ENCODE measurements at regions not wholly inside any gene's neighbourhood (a gene's known extent, or its start where the extent isn't known, plus 50 kb on each side); places are given as distances from the start of the nearest gene placed in this dataset.
A peak's percentile ranks its signal among the peaks of the same experiment; 100 is the strongest.
"Not testable (repeated sequence)": the region's sequence is repeated elsewhere in the genome, so short reads cannot be mapped to it uniquely, and the experiment has no call there.

DNA sequence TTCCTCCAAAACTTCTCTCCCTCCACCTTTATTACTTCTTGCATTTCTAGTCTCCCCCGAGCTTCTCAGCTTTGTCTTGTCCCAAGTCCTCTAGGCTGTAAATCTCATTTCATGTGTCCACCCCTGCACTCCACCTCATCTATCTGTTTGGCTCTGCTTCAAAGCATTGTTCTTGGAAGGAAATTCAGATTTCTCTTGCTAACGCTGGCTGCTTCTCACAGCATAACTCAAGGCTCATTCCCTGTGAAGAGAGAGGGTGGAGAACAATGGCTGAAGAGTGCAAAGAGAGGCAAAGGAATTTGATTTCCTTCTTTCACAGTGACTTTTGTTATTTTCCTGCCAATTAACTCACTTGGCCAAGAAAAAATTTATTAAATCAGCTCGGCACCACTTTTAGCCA is 476.5 kb downstream of the TMEM114 start:
- no peak for DNase-seq (ENCODE audit: low read depth)

DNA sequence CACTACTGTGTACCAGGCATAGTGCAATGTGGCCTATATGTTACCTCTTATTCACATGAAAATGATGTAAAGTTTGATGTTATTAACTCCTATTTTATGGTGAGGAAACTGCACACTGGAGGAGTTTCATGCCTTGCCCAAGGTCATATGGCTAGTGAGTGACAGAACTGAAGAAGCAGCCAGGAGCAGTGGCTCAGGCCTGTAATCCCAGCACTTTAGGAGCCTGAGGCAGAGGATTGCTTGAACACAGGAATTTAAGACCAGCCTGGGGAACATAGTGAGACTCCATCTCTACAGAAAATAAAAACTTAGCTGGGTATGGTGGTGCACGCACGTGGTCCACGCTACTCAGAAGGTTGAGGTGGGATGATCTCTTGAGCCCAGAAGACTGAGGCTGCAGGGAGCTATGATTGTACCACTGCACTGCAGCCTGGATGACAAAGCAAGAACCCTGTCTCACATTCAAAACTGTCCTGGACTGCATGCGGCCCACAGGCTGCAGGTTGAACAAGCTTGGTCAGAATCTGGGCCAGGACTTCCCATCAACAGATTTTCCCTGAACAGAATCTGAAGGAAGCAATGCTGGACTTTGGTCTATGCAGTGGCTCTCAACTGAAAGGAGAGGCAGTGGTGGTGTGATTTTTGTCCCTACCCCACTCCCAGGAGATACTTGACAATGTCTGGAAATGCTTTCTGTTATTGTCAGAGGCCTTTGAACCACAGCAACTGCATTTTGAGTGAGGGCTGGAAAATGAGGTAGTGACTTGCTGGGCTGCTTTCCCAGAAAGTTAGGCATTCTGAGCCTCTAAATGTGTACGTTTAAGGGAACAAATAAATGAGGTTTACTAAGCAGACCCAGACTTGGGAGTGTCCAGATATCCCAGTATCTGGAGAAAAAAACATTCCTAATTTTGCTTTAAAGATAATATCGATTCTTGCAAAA is 479.5 kb downstream of the TMEM114 start:
- DNase-seq (ENCODE audit: low read depth): no peak

DNA sequence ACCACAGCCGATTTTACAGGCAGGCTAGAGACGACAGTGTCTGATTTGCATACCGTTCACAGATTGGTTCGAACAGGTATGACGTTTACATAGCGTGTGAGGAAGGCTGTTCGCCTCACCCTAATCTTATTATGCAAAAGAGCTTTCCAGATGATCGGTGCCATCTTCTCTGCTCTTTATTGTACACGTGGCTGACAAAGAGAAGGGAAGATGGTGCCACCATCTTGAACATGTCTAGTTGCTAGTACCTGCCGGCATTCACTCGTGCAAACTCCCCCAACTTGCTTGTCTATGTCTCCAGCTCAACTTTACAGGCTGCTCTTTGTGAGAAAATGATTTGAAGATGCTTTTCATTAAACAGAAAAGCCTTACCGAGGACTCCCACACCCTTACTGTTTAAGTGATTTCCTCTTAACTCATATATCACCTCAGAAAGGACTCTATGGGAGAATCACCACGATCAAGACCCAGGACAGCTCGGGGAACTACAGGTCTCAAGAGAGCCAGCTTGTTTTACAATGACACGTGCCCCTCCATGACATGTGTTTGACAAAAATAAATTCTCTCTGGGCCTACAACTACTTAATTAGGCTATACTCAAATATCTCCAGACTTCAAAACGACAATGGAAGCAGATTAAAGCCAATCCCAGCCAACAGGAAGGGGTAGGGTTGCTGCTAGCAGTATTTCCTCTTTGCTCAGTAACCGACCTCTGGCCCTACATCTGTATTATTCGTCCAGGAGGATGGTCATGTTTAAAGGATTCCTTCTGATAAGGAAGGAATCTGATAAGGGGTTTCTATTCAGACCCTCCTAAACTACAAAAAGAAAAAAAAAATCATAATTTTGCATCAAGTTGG is 480.6 kb downstream of the TMEM114 start:
- DNase-seq (ENCODE audit: low read depth): peak; percentile 93

DNA sequence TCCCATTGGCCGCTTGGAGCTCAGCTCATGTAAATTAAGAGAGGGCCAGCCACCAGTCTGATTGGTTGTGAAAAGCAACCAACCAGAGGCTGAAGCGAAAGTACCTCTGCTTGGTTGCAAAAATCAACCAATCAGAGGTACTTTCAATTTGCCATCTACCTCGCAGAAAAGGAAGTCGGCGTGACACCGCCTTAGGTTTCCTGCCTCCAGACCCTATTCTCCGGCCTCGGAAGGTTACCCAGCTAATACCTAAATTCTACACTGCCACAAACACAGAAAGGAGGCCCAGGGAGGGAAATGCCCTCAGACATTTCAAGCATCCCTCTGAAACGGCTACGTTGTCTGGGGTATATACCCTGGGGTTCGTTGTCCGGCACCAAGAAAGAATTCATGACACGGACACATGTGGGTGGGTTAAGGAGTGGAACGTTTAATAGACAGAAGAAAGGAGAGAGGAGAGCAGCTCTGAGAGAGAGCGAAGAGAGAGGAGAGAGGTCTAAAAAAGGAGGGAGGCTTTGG is 481.3 kb downstream of the TMEM114 start:
- peak; percentile 91 for DNase-seq (ENCODE audit: low read depth)

DNA sequence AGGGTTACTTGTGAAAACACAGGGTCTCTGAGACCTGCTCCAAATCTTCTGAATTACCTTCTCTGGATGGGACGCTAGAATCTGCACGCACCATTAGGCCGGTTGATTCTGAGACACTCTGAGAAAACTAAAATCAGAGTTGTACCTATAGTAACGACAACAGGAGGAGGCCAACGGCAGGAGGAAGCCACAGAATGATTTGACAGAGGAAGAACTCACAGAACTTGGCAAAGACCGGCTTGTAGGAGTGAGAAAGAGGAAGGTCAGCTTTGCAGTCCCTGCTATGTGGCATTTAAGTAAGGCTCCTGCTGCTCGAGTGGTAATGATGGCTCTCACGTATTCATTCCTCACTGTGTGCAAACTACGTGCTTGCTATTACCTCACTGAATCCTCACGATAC is 483.0 kb downstream of the TMEM114 start:
- no peak for DNase-seq (ENCODE audit: low read depth)

DNA sequence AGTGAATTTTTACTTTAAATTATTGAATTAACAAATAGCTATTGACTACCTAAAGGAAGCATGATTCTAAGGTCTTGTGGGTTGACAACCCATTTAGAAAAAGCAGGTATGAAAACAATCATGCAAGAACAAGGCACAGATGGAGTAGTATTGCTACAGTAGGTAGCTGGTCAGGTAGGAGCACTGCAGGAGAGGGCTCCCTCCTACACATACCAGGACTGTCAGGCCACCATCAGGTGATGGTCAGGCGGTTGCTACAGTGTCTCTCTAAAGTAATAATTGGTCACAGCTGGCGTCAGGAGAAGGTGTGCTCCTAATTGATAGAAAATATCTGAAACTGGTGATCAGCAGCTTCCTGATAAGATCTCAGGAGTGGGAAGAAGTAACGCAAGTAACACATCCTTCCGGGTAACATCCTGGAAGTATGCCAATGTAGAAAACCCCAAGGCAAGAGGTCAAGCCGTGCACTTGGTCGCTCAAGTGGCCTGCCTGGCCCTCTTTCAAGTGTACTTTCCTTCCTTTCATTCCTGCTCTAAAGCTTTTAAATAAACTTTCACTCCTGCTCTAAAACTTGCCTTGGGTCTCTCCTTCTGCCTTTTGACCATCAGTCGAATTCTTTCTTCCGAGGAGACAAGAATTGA is 486.5 kb downstream of the TMEM114 start:
- peak; percentile 31 for DNase-seq (ENCODE audit: low read depth)

DNA sequence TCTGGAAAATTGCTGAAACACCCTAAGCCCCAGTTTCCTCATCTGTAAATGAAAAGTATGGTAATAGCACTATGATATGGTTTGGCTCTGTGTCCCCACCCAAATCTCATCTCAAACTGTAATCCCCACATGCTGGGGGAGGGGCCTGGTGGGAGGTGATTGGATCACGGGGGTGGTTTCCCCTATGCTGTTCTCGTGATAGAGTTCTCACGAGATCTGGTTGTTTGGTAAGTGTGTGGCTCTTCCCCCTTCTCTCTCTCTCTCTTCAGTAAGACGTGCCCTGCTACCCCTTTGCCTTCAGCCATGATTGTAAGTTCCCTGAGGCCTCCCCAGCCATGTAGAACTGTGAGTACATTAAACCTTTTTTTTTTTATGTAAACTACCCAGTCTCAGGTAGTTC is 490.7 kb downstream of the TMEM114 start:
- DNase-seq (ENCODE audit: low read depth): no peak

DNA sequence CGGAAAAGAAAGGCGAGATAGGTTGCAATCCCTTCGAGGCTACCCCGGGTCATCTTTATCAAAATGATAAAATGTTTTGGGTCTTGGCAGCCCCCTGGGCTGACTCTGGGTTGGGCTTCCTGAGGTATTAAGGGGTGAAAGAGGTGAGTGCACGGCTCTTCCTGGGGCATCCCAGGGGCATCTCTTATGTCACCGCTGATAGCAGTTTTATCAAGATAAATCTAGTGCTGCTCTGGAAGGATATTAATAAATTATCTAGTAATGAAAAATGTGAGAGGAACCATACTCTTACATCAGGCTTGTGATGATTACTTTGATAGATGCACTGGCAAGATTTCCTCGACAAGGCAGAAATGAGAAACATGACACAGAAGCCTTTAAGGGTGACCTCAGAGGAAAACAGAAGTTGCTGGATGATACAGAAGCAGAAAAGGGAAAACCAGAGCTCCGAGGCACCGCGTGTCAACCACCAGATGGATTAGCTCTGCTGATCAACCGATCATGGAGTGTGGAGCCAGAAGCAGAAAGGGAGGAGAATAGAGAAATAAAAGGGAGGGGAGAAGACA is 491.3 kb downstream of the TMEM114 start:
- DNase-seq (ENCODE audit: low read depth): no peak

DNA sequence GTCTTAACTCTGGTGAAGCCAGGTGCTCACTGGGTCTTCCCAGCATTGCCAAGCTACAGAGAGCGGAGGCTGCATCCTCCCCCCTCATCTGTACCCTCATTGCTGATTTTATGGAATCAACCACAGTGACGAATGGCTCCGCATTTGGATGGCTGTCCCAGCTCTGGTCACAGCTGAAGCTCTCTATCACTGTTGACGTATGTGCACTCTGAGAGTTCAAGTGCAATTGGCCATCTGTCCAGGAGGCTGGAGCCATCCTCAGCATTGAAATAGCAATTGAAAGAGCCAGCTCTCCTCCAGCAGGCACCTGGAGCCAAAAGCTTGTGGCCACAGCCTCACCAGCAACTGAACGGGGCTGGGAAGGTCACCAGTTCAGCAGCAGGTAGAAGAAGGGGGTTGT is 494.1 kb downstream of the TMEM114 start:
- DNase-seq (ENCODE audit: low read depth): no peak

DNA sequence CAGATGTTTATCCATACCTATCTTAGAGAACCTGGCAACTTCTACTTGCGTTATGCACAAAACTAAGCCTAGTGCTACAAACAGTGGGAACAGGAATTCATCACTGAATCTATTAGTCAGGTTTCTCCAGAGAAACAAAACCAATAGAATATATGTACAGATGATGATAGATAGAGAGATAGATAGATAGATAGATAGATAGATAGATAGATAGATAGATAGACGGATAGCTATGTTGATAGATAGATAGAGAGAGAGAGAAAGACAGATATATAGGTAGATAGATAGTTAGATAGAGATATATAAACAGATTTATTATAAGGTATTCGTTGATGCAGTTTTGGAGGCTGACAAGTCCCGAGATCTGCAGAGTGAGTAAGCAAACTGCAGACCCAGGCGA is 495.6 kb downstream of the TMEM114 start:
- no peak for DNase-seq (ENCODE audit: low read depth)

DNA sequence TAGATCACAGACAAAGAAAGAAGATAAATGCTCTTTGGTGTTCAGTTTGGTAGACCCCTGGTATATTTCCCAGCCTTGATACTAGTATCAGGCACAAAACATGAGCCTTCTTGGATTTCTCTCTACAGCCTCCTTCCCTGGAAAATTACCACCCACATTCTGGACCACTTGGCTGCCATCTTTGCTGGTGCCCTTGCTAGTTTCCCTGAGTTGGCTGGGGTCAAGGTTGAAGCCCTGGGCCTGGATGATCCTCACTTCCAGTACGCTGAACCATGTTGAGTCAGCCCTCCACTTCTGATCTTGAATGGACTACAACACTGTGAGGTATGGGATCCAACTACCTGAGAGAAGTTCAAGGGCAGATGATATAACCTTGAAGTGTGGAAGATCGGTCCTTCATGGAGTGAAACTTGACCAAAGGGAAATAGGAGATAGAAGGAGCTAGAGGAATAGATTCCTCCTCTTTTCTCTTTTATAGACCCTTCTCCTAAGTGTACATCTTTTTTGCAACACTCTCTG is 501.4 kb downstream of the TMEM114 start:
- no peak for DNase-seq (ENCODE audit: low read depth)

DNA sequence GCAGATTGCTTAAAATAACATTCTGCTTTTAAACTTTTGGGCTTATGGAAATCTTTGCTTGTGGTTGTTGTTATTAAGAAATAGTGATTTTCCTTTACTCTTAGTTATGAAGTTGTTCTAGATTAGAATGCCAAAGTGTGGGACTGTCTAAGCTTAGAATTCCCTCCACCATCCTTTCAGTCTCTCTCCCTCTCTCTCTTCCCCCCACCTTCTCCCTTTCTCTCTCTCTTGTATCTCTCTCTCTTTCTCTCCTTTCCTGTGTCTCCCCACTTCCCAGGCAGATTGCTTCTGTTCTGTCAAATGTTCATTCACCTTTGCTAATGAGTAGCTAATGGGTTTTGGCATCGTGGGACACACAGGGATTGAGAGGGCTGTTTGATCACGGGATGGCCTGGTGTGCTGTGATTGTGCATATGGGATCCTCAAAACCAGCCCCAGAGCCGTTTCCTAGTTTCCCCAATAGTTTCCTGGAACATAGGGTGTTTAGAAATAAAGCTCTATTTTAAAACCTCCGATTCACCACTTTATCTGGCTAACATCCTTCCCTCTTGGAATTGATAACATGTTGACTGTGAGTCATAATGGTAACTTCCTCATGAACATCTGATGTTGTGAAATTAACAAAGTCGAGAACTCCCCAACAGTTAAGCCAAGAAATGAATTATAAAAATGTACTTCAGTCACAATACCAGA is 502.6 kb downstream of the TMEM114 start:
- peak; percentile 31 for DNase-seq (ENCODE audit: low read depth)

DNA sequence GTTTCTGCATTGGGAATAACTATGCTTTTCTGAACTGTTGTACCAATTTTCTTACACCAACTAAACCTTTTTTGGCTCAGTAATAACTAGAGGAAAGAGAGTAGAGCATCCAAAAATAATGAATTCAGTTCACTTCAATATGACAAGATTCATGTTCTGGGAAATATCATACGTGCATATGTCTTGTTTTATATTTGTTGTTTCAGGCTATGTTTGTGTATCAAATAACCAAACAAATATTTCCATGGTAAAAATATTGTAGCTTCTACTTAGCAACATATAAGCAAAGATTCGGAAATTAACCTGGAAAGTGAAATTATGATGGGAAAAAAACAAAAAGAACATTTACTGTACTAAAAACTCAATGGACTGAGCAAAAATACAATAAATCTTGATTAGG is 503.2 kb downstream of the TMEM114 start:
- DNase-seq (ENCODE audit: low read depth): no peak

DNA sequence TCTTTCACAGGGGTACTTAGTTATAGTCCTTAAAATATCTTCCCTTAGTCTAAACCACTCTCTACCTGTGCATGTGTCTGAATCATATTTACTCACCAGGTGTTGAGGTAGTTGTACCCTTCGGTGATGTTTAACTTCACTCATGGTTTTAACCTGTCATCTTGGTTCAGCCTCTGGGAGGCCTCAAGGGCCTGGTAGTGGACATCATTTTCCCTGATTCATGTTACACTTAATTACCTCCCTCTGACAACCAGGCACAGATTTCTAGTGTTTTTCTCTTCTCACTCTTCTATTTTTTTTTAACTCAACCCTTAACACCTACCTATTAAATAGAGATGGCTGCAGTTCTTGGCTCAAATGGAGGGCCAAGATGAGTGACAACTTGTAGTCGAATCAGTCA is 505.4 kb downstream of the TMEM114 start:
- no peak for DNase-seq (ENCODE audit: low read depth)

DNA sequence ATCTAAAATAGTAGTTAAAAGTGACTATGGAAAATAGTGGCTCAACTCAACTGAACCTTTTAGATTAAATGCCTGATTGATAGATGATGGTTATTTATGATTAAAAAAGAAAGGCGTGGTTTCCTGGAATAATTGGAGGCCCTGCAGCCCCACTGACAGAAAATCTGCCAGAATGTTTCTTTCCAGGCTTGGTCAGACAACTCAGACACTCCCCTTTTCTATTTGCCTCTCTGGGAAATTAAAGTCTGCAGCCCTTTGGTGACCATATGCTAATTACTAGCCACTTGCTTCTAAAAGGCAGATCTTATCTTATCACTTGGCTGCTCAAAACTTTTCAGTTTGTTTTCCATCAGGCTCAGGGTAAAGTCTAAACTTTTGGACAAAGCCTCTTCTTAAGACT is 506.0 kb downstream of the TMEM114 start:
- DNase-seq (ENCODE audit: low read depth): no peak

DNA sequence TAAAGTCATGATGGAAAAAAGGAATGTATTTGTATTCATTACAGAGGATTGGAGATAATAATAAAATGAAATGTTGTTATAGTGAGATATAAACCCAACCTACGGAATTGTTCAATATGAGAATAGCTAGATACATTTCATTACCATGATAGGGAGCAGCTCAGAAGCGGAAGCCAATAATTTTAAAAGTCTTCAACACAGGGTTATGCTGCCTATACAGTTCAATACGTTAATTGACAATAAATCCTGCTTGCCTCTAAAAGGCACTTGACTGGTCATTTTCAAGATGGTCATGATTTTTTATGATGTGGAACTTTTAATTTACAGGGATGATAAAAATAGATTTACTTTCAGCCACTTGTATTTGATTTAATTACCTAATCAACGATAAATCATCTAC is 506.8 kb downstream of the TMEM114 start:
- no peak for DNase-seq (ENCODE audit: low read depth)

DNA sequence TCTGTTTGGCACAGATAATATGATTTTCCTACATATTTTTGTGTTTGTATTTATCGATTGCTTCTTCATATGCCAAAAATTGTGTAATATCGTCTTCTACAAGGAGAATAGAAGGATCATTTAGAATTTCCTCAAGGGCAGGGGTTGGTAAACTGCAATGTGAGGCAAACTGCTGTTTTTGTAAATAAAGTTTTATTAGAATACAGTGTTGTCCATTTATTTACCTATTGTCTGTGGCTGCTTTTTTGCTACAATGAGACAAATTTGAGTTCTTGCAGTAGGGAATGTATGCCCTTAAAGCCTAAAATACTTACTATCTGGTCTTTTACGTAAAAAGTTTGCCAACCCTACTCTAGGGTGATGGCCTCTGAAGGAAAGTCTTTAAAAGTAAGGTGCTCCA is 509.5 kb downstream of the TMEM114 start:
- DNase-seq (ENCODE audit: low read depth): no peak

DNA sequence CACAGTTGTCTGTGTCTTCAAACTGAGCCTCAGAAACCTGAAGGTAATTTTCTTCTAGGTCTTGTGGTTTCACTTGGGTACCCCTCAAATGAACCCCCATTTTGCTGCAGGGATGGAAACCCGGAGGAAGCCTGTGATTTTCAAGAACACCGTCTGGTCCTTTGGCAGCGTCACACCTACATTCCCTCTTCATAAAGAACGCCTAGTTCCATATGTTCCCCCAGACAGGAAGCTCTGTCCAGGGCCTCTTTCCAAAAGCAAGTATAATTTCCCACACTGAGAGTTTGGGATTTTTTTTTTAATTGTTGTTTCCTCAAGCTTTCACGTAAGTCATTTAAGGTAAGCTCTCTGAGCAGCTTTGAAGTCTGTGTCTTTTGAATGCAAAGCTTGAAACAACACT is 515.0 kb downstream of the TMEM114 start:
- DNase-seq (ENCODE audit: low read depth): no peak

DNA sequence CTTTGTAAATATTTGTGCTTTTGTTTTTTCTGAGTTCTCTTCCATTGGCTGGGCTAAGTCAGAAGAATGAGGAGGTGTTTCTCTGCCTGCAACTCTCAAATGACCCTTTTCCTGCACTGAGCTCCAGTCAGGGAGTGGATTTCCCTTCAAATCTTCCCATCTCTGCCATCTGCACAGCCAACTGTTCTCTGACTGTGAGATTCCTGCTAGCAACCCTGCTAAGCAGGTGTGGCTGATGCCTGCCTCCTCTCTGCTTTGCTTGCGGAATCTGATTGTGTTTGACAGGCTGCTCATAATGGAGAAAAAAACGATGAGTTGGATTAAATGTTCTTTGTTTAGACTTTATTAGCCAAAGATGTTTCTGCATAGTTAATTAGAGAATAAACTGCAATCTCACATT is 519.8 kb downstream of the TMEM114 start:
- DNase-seq (ENCODE audit: low read depth): no peak

DNA sequence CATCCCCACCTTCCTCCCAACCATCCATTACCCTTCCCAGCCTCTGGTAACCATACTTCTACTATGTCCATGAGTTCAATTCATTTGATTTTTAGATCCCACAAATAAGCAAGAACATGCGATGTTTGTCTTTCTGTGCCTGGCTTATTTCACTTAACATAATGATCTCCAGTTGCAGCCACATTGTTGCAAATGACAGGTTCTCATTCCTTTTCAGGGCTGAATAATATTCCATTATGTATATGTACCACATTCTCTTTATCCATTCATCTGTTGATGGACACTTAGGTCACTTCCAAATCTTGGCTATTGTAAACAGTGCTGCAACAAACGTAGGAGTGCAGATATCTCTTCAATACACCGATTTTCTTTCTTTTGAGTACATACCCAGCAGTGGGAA is 522.1 kb downstream of the TMEM114 start:
- not testable (repeated sequence) for DNase-seq (ENCODE audit: low read depth)

DNA sequence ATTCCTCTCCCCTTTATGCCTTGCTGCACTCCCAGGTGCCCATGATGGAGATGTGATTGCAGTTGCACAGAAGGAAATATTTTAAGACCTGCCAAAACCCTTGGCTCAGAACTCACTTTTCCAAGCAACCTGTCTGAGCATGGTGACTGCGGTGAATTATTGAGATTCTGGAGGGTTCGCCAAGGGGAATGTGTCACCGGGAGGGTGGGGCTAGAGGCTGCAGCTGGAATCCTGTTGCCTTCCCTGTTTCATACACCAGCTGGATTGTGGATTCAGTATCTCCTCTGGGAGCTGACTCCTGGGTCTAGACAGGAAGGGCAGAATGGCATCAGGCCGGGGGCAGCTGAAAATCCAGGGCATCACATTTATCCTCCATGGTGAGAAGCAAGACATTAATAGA is 527.2 kb downstream of the TMEM114 start:
- peak; percentile 58 for DNase-seq (ENCODE audit: low read depth)

All from RPMI7951 (cell line).